ENCODE measurements at regions not wholly inside any gene's neighbourhood (a gene's known extent, or its start where the extent isn't known, plus 50 kb on each side); places are given as distances from the start of the nearest gene placed in this dataset.

- Histone ChIP-seq H3K9ac (ENCODE audit: low read length) (no peak overlapping the region), H3K4me3 (ENCODE audit: low read length) (no peak overlapping the region), H3K27me3 (ENCODE audit: low read depth, low read length) (peaks cover 20% of the 10 kb centered on the region), H4K20me1 (ENCODE audit: insufficient read depth, low read length) (no peaks in the 10 kb centered on the region), H3K9me3 (ENCODE audit: insufficient read depth, low read length) (no peaks in the 10 kb centered on the region), H3K4me1 (ENCODE audit: low read length) (no peaks in the 10 kb centered on the region), H3K79me2 (ENCODE audit: low read length) (no peaks in the 10 kb centered on the region), H3K4me2 (ENCODE audit: low read length) (no peak overlapping the region), H3K27ac (ENCODE audit: low read length) (no peak overlapping the region), H3K36me3 (replicated peaks; ENCODE audit: low read depth, low read length) (no peaks in the 10 kb centered on the region), H2AFZ (ENCODE audit: low read depth, low read length) (no peak overlapping the region)
- TF ChIP-seq EZH2phosphoT487 (IDR thresholded peaks at IDR 0.05; ENCODE audit: low read depth) (no peak), CTCF (IDR thresholded peaks at IDR 0.05; ENCODE audit: low read depth, low read length) (no peak)
Measured at GRCh38 chr7:25727876-25728275, 424.1 kb upstream of the NFE2L3 start.

GRCh38 chr7:25731068-25731845 lies 420.7 kb upstream of the NFE2L3 start:
- no peaks in the 10 kb centered on the region for H3K4me1 ChIP-seq (ENCODE audit: low read length)
- H3K27me3 ChIP-seq (ENCODE audit: low read depth, low read length), result peaks cover 22% of the 10 kb centered on the region; the same call in 1 of the 2 replicates
- no peaks in the 10 kb centered on the region for H3K36me3 ChIP-seq (replicated peaks; ENCODE audit: low read depth, low read length)
- no peak overlapping the region for H3K4me3 ChIP-seq (ENCODE audit: low read length)
- no peak overlapping the region for H3K4me2 ChIP-seq (ENCODE audit: low read length)
- no peaks in the 10 kb centered on the region for H4K20me1 ChIP-seq (ENCODE audit: insufficient read depth, low read length)
- H3K27ac ChIP-seq (ENCODE audit: low read length), result no peak overlapping the region
- no peak overlapping the region for H3K9ac ChIP-seq (ENCODE audit: low read length)
- TF ChIP-seq EZH2phosphoT487 (IDR thresholded peaks at IDR 0.05; ENCODE audit: low read depth), result no peak
- TF ChIP-seq CTCF (IDR thresholded peaks at IDR 0.05; ENCODE audit: low read depth, low read length), result no peak
- H3K79me2 ChIP-seq (ENCODE audit: low read length), result no peaks in the 10 kb centered on the region
- no peaks in the 10 kb centered on the region for H3K9me3 ChIP-seq (ENCODE audit: insufficient read depth, low read length)
- H2AFZ ChIP-seq (ENCODE audit: low read depth, low read length), result no peak overlapping the region

- no peak for TF ChIP-seq EZH2phosphoT487 (IDR thresholded peaks at IDR 0.05; ENCODE audit: low read depth)
- TF ChIP-seq CTCF (IDR thresholded peaks at IDR 0.05; ENCODE audit: low read depth, low read length), result no peak
- H3K4me1 ChIP-seq (ENCODE audit: low read length), result no peaks in the 10 kb centered on the region
- no peaks in the 10 kb centered on the region for H3K79me2 ChIP-seq (ENCODE audit: low read length)
- no peak overlapping the region for H3K4me3 ChIP-seq (ENCODE audit: low read length)
- no peaks in the 10 kb centered on the region for H3K36me3 ChIP-seq (replicated peaks; ENCODE audit: low read depth, low read length)
- H3K9ac ChIP-seq (ENCODE audit: low read length), result no peak overlapping the region
- no peaks in the 10 kb centered on the region for H4K20me1 ChIP-seq (ENCODE audit: insufficient read depth, low read length)
- H2AFZ ChIP-seq (ENCODE audit: low read depth, low read length), result no peak overlapping the region
- H3K4me2 ChIP-seq (ENCODE audit: low read length), result no peak overlapping the region
- H3K9me3 ChIP-seq (ENCODE audit: insufficient read depth, low read length), result no peaks in the 10 kb centered on the region
- H3K27me3 ChIP-seq (ENCODE audit: low read depth, low read length), result peaks cover 23% of the 10 kb centered on the region; the same call in 1 of the 2 replicates
- no peak overlapping the region for H3K27ac ChIP-seq (ENCODE audit: low read length)
Measured at GRCh38 chr7:25731846-25732245, 420.2 kb upstream of the NFE2L3 start.

GRCh38 chr7:25732766-25733217 lies 419.2 kb upstream of the NFE2L3 start:
- H3K4me2 ChIP-seq (ENCODE audit: low read length), result no peak overlapping the region
- no peaks in the 10 kb centered on the region for H4K20me1 ChIP-seq (ENCODE audit: insufficient read depth, low read length)
- TF ChIP-seq EZH2phosphoT487 (IDR thresholded peaks at IDR 0.05; ENCODE audit: low read depth), result no peak
- TF ChIP-seq CTCF (IDR thresholded peaks at IDR 0.05; ENCODE audit: low read depth, low read length), result no peak
- no peaks in the 10 kb centered on the region for H3K4me1 ChIP-seq (ENCODE audit: low read length)
- no peaks in the 10 kb centered on the region for H3K36me3 ChIP-seq (replicated peaks; ENCODE audit: low read depth, low read length)
- H3K79me2 ChIP-seq (ENCODE audit: low read length), result no peaks in the 10 kb centered on the region
- H2AFZ ChIP-seq (ENCODE audit: low read depth, low read length), result no peak overlapping the region
- no peak overlapping the region for H3K4me3 ChIP-seq (ENCODE audit: low read length)
- no peaks in the 10 kb centered on the region for H3K9me3 ChIP-seq (ENCODE audit: insufficient read depth, low read length)
- no peak overlapping the region for H3K9ac ChIP-seq (ENCODE audit: low read length)
- peaks cover 20% of the 10 kb centered on the region; the same call in 1 of the 2 replicates for H3K27me3 ChIP-seq (ENCODE audit: low read depth, low read length)
- H3K27ac ChIP-seq (ENCODE audit: low read length), result no peak overlapping the region

Measured in OCI-LY3 (cell line).